ENCODE measurements at regions not wholly inside any gene's neighbourhood (a gene's known extent, or its start where the extent isn't known, plus 50 kb on each side); places are given as distances from the start of the nearest gene placed in this dataset.

- DNase-seq: no peak
- Histone ChIP-seq H3K36me3 (no peaks in the 10 kb centered on the region), H3K4me1 (no peaks in the 10 kb centered on the region), H3K27me3 (no peaks in the 10 kb centered on the region), H3K9me3 (no peaks in the 10 kb centered on the region), H3K4me3 (ENCODE audit: low read depth, low read length) (no peak overlapping the region)
- TF ChIP-seq CTCF (IDR thresholded peaks at IDR 0.05; ENCODE audit: low read depth, low read length): no peak
Measured at GRCh38 chr3:16788440-16789056, 96.2 kb upstream of the PLCL2 start.

- no peaks in the 10 kb centered on the region for H3K27me3 ChIP-seq
- H3K4me3 ChIP-seq (ENCODE audit: low read depth, low read length): no peak overlapping the region
- no peaks in the 10 kb centered on the region for H3K36me3 ChIP-seq
- no peak for DNase-seq
- no peaks in the 10 kb centered on the region for H3K4me1 ChIP-seq
- no peaks in the 10 kb centered on the region for H3K9me3 ChIP-seq
- TF ChIP-seq CTCF (IDR thresholded peaks at IDR 0.05; ENCODE audit: low read depth, low read length): no peak
Measured at GRCh38 chr3:16789344-16790120, 95.2 kb upstream of the PLCL2 start.

GRCh38 chr3:16790432-16791400 is 94.0 kb upstream of the PLCL2 start:
- no peaks in the 10 kb centered on the region for H3K4me1 ChIP-seq
- H3K27me3 ChIP-seq: no peaks in the 10 kb centered on the region
- no peaks in the 10 kb centered on the region for H3K9me3 ChIP-seq
- no peak for TF ChIP-seq CTCF (IDR thresholded peaks at IDR 0.05; ENCODE audit: low read depth, low read length)
- no peak overlapping the region for H3K4me3 ChIP-seq (ENCODE audit: low read depth, low read length)
- no peaks in the 10 kb centered on the region for H3K36me3 ChIP-seq
- no peak for DNase-seq

- Histone ChIP-seq H3K9me3 (no peaks in the 10 kb centered on the region), H3K4me1 (no peaks in the 10 kb centered on the region), H3K27me3 (no peaks in the 10 kb centered on the region), H3K36me3 (no peaks in the 10 kb centered on the region), H3K4me3 (ENCODE audit: low read depth, low read length) (no peak overlapping the region)
- DNase-seq: no peak
- no peak for TF ChIP-seq CTCF (IDR thresholded peaks at IDR 0.05; ENCODE audit: low read depth, low read length)
Measured at GRCh38 chr3:16793321-16793720, 91.4 kb upstream of the PLCL2 start.

- Histone ChIP-seq H3K4me1 (no peaks in the 10 kb centered on the region), H3K36me3 (no peaks in the 10 kb centered on the region), H3K4me3 (ENCODE audit: low read depth, low read length) (no peak overlapping the region), H3K27me3 (no peaks in the 10 kb centered on the region), H3K9me3 (no peaks in the 10 kb centered on the region)
- no peak for DNase-seq
- TF ChIP-seq CTCF (IDR thresholded peaks at IDR 0.05; ENCODE audit: low read depth, low read length): no peak
Measured at GRCh38 chr3:16794257-16794656, 90.5 kb upstream of the PLCL2 start.

Measured in BE2C (cell line).